H1 (cell line): ENCODE measurements at regions not wholly inside any gene's neighbourhood (a gene's known extent, or its start where the extent isn't known, plus 50 kb on each side); places are given as distances from the start of the nearest gene placed in this dataset.

Experiments used
- CHD2 ChIP-seq: IDR thresholded peaks from 2 replicates; pipeline ENCODE4 v1.6.1; 2012; ENCODE audit warnings: low read length, improper control_type of control experiment
- GABPA ChIP-seq: IDR thresholded peaks from 2 replicates; pipeline ENCODE4 v1.6.1; 2011; ENCODE audit warnings: mild to moderate bottlenecking, low read length, moderate library complexity, borderline replicate concordance; ENCODE audit not compliant: insufficient read depth
- POLR2A ChIP-seq, 2 experiments: IDR thresholded peaks; 1 replicate in 1 of 2; 2 replicates in 1 of 2; pipeline ENCODE4 v1.6.1; 2011; ENCODE audit warnings: low read depth in 2 of 2, low read length in 2 of 2, mild to moderate bottlenecking in 2 of 2; ENCODE audit errors: control extremely low read depth in 1 of 2
- POLR2AphosphoS5 ChIP-seq: IDR thresholded peaks from 2 replicates; pipeline ENCODE4 v1.6.1; 2011; ENCODE audit warnings: low read depth, low read length
- TF ChIP-seq, protein P1 (sequence below), 3 experiments: IDR thresholded peaks; 1 replicate in 2 of 3; 2 replicates in 1 of 3; pipeline versions ENCODE4 v1.5.1 to v1.6.1; 2011; ENCODE audit warnings: low read length in 3 of 3, mild to moderate bottlenecking in 3 of 3, inconsistent platforms in 2 of 3, low read depth in 1 of 3, moderate library complexity in 1 of 3; ENCODE audit not compliant: insufficient read depth in 1 of 3; ENCODE audit errors: control extremely low read depth in 1 of 3
- TF ChIP-seq, protein P2 (sequence below): IDR thresholded peaks from 2 replicates; pipeline ENCODE4 v1.6.1; 2012; ENCODE audit warnings: low read length, inconsistent platforms

DNA sequence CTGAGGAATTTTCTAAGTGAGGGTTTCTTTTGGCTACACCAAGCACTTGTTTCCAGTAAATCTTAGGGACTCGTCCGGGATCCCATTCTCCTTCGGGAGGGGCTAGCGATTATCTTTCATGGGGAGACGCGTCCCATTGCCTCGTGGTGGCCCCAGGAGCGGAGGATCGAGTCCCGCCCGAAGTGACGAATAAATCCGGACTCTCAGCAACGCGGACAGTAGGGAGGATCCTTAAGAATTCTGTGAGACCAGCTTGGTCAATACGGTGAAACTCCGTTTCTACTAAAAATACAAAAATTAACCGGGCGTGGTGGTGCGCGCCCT lies 69.1 kb upstream of the PRSS16 start:
- TF ChIP-seq POLR2A (IDR thresholded peaks at IDR 0.05; ENCODE audit: control extremely low read depth in 1 of 2, low read depth in 2 of 2, low read length in 2 of 2) (no peak), POLR2AphosphoS5 (no peak), CHD2 (no peak), GABPA (no peak)
- TF ChIP-seq, protein P1, sequence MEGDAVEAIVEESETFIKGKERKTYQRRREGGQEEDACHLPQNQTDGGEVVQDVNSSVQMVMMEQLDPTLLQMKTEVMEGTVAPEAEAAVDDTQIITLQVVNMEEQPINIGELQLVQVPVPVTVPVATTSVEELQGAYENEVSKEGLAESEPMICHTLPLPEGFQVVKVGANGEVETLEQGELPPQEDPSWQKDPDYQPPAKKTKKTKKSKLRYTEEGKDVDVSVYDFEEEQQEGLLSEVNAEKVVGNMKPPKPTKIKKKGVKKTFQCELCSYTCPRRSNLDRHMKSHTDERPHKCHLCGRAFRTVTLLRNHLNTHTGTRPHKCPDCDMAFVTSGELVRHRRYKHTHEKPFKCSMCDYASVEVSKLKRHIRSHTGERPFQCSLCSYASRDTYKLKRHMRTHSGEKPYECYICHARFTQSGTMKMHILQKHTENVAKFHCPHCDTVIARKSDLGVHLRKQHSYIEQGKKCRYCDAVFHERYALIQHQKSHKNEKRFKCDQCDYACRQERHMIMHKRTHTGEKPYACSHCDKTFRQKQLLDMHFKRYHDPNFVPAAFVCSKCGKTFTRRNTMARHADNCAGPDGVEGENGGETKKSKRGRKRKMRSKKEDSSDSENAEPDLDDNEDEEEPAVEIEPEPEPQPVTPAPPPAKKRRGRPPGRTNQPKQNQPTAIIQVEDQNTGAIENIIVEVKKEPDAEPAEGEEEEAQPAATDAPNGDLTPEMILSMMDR (IDR thresholded peaks at IDR 0.05; ENCODE audit: control extremely low read depth in 1 of 3, insufficient read depth in 1 of 3, low read depth in 1 of 3, low read length in 3 of 3), result no peak
- TF ChIP-seq, protein P2, sequence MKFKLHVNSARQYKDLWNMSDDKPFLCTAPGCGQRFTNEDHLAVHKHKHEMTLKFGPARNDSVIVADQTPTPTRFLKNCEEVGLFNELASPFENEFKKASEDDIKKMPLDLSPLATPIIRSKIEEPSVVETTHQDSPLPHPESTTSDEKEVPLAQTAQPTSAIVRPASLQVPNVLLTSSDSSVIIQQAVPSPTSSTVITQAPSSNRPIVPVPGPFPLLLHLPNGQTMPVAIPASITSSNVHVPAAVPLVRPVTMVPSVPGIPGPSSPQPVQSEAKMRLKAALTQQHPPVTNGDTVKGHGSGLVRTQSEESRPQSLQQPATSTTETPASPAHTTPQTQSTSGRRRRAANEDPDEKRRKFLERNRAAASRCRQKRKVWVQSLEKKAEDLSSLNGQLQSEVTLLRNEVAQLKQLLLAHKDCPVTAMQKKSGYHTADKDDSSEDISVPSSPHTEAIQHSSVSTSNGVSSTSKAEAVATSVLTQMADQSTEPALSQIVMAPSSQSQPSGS, result no peak
